ENCODE measurements at regions not wholly inside any gene's neighbourhood (a gene's known extent, or its start where the extent isn't known, plus 50 kb on each side); places are given as distances from the start of the nearest gene placed in this dataset.

- no peak for DNase-seq
Observed at GRCh38 chr12:105713606-105714305, 383.3 kb downstream of the C12orf75 start.

GRCh38 chr12:105716621-105717020, 386.1 kb downstream of the C12orf75 start:
- DNase-seq: no peak

DNA sequence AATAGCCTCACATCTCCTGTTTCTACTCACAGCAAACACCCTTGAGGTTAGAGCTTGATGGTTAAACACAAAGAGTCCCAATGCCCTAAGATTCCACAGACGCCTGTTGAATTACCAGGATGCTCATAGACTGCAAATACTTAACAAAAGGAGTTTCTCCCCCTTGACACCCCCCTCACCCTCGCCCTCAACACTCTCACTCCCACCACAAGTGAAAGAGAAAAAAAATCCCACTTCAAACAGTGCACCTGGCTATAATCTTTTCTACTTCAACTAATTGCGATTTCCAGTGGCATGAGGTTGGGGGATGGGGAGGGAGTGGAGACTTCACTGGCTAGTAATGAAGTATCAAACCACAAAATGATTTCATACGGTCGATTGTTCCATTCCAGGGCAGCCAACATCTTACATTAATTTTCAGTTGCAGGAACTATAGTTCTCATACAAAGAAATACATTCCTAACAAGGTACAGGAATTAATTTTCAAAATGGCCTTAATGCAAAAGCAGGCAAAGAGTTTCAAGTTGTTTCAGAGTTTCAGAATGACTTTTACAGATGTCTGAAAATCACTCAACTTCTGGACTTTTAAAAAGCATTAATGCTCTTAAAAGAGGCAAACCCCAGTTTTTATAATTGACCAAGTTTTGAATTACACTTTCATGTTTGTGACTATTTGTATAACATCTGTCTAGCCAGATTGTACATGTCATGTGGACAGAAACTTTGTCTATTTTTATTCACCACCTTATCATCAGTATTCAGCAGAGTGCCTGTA, 390.7 kb downstream of the C12orf75 start:
- peak; percentile 95 for DNase-seq

GRCh38 chr12:105721891-105722290, 391.4 kb downstream of the C12orf75 start:
- no peak for DNase-seq

DNA sequence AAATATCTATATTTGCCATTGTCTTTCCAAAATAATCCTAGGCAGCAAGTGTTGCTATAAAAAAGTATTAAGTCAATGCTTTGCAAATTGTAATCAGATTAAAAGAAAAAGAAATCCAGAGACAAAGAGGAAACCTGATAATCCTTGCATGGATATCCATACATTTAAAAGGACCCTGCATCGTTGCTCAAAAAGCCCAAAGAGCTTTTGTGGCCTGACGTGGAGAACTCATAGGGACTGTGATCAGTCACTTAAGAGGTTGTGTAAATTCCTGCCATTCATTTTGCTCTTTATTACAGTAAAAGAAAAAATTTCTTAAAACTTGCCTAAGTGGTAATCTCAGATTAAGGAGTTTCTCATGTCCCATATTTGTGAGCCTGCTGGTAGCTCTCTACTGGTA, 392.6 kb downstream of the C12orf75 start:
- no peak for DNase-seq

- no peak for DNase-seq
Observed at GRCh38 chr12:105723494-105723893, 393.0 kb downstream of the C12orf75 start.

- DNase-seq: peak; percentile 61
Observed at GRCh38 chr12:105724641-105725040, 394.1 kb downstream of the C12orf75 start.

DNA sequence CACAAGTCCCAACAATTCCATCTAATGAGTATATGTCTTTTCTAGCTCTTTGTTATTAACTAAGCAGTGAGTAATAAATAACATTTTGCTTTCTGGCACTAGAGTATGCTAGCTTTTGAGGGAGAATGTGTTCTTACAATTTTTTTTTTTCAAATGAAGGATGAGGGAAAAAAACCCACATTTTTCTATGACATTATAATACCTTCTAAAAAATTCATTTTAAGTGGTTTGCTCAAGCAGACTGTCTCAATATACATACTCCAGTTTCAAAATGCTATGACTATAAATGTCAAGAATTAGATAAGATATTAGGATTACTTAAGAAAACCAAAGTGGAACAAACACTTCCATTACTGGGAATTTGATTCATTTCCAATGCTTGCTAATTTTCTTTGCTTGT, 394.6 kb downstream of the C12orf75 start:
- no peak for DNase-seq

- DNase-seq: peak; percentile 87
Observed at GRCh38 chr12:105729181-105729771, 398.8 kb downstream of the C12orf75 start.

DNA sequence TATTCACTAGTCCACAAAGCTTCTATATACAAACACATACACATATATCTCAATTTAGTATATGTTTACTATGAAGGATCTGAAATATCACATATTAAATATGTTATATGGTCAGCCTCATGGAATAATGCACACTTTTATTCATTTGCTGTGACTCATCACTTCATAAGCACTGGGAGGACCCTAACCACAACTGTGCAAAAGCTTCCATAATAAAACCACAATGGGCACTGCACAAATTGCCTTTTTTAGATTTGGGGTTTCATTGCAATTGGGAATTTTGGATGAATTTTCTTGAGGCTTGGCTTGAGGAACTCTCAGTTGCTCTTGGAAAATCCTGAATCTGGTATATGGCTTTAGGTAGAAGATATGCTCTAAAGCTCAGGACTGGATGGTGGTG, 399.4 kb downstream of the C12orf75 start:
- no peak for DNase-seq

DNA sequence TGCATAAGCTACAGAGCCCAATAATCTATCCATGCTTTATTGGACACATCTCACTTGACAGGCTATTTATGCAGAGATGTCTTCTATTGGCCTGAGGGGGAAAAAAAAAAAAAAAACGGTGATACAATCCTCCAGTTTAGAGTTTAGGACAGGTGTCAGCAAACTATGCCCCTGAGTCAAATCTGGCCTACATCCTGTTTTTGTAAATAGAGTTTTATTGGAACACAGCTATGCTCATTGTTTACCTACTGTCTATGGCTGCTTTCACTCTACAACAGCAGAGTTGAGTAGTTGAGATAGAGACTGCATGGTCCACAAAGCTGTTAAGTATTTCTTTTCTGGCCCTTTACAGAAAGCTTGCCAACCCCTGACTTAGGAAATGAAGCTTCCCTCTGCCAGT, 403.1 kb downstream of the C12orf75 start:
- DNase-seq: peak; percentile 87

GRCh38 chr12:105736498-105736897, 402.3 kb downstream of the NUAK1 start:
- no peak for DNase-seq

DNA sequence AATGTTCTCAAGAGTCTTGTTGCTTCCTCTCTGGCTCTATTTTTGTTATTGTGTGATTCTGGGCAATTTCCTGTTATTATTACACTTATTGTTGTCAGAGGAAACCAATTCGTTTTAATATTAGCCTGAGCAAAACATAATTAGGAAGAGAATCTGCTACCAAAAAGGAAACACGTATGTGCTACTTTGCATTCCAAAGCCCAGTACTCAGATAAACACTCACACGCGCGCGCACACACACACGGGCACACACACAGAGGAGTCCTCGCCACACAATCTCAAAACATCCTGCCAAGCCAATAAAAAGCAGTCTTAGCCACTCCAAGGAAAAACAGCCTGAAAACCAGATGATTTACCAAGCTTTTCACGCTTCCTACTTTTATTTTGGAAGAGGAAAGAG, 400.7 kb downstream of the NUAK1 start:
- DNase-seq: no peak

GRCh38 chr12:105740369-105740768, 398.4 kb downstream of the NUAK1 start:
- DNase-seq: no peak

GRCh38 chr12:105740970-105741725, 397.6 kb downstream of the NUAK1 start:
- peak; percentile 63 for DNase-seq

GRCh38 chr12:105741786-105742566, 396.8 kb downstream of the NUAK1 start:
- no peak for DNase-seq

GRCh38 chr12:105742567-105742874, 396.2 kb downstream of the NUAK1 start:
- no peak for DNase-seq

GRCh38 chr12:105744371-105745058, 394.2 kb downstream of the NUAK1 start:
- DNase-seq: no peak

DNA sequence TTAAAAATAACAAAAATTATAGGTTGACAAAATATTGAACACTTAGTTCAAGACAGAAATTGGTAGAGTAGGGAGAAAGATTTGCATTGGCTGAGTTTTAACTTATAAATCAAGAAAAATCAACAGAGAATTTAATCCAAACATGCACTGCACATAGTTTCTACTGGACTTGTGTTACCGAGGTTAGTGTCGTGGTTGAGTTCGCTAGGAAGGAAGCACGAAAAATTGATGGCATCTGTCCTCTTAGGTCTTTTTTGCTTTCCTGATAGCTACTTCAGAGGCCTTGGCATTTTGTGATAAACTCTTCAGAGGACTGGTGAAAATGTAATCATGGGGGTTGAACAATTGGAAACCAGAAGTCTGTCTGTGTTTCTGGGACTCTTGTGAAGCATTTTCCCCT, 392.9 kb downstream of the NUAK1 start:
- no peak for DNase-seq

DNA sequence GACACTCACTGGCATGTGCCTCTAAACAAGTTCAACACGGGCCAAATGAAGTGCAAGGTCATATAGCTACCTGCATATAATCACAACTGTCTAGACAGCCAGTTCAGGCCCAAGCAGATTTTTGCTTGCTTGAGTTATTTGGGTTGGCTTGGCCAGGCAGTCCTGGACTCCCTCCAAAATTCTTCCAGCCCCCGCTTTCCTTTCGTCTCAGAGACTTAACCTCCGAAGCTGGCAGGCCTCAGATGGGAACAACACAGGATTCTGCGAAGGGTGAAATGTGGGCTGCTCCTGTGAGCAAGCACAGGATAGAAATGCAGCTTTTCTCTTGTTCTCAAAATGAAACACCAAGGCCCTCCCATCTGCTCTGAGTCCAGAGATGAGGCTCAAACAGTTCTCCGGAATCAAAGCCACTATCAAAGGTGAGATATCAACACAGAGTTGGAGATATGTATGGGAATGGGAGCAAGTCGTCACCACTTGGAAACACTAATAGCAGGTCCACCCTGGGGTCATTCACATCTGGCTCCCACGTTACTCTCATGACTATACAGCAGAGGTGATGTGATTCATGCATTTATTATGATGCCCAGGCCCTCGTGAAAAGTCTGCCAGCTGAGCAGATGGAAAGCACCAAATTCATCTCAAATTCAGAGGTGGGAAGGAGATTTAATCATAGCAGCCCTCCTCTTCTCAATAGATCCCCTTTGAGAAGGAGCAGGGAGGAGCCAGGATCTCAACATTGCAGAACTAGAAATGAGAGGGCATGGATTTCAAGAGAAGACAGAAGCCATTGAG, 389.8 kb downstream of the NUAK1 start:
- no peak for DNase-seq

DNA sequence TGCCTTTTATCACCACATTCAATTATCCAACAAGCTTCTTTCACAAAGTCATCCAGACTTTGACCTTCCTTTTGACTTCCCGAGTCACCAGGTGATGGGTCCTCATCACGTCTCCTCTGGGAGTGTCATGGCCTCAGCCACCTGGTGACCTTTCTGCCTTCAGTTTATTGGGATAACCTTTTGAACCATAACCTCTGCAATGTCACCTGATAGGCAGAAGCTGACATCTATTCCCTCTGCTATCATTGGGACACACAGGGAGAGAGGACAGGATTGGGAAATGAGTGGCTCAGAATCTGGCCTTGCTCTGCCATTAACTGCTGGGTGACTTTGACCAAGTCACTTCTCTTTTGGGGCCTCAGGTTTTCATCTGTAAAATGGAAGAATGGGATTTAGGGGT, 388.7 kb downstream of the NUAK1 start:
- no peak for DNase-seq
